Hepatocyte (in vitro differentiated cells): ENCODE measurements at regions not wholly inside any gene's neighbourhood (a gene's known extent, or its start where the extent isn't known, plus 50 kb on each side); places are given as distances from the start of the nearest gene placed in this dataset.
"Not testable (repeated sequence)": the region's sequence is repeated elsewhere in the genome, so short reads cannot be mapped to it uniquely, and the experiment has no call there.

Source experiments
- DNase-seq: peaks from one replicate; pipeline ENCODE4 v3.0.0-alpha.2; 2016; ENCODE audit warnings: low spot score
- H2AFZ ChIP-seq: fragments of 200-600 bp; sonication (generic); 2 replicates; pipeline ENCODE4 v1.6.0; 2016; ENCODE audit warnings: antibody characterized with exemption, mild to moderate bottlenecking
- H3K27ac ChIP-seq: fragments of 200-600 bp; sonication (generic); 2 replicates; pipeline ENCODE4 v1.5.1; 2016; ENCODE audit warnings: mild to moderate bottlenecking
- H3K27me3 ChIP-seq: fragments of 200-600 bp; sonication (generic); 2 replicates; pipeline ENCODE4 v1.6.1; 2016
- H3K36me3 ChIP-seq: fragments of 200-600 bp; sonication (generic); replicated peaks from 2 replicates; pipeline ENCODE4 v1.5.1; 2016; ENCODE audit warnings: low read depth; ENCODE audit not compliant: insufficient read depth
- H3K4me1 ChIP-seq: fragments of 200-600 bp; sonication (generic); 2 replicates; pipeline ENCODE4 v1.5.1; 2016; ENCODE audit warnings: mild to moderate bottlenecking, moderate library complexity; ENCODE audit not compliant: insufficient read depth
- H3K4me2 ChIP-seq: fragments of 200-600 bp; sonication (generic); 2 replicates; pipeline ENCODE4 v1.6.0; 2016
- H3K4me3 ChIP-seq: fragments of 200-600 bp; sonication (generic); 2 replicates; pipeline ENCODE4 v1.5.1; 2016; ENCODE audit warnings: mild to moderate bottlenecking
- H3K79me2 ChIP-seq: fragments of 200-600 bp; sonication (generic); 2 replicates; pipeline ENCODE4 v1.6.0; 2017; ENCODE audit warnings: mild to moderate bottlenecking
- H3K9me2 ChIP-seq: fragments of 200-600 bp; sonication (generic); replicated peaks from 2 replicates; pipeline ENCODE4 v1.6.0; 2017; ENCODE audit warnings: mild to moderate bottlenecking; ENCODE audit not compliant: insufficient read depth
- H3K9me3 ChIP-seq: fragments of 200-600 bp; sonication (generic); 2 replicates; pipeline ENCODE4 v1.5.1; 2016; ENCODE audit warnings: low read depth, mild to moderate bottlenecking
- H4K20me1 ChIP-seq: fragments of 200-600 bp; sonication (generic); 2 replicates; pipeline ENCODE4 v1.6.0; 2016; ENCODE audit warnings: mild to moderate bottlenecking; ENCODE audit not compliant: insufficient read depth, poor library complexity, severe bottlenecking
- CTCF ChIP-seq: fragments of 200-600 bp; sonication (generic); IDR thresholded peaks from 2 replicates; pipeline ENCODE4 v1.5.1; 2016; ENCODE audit warnings: antibody characterized with exemption, mild to moderate bottlenecking; ENCODE audit not compliant: poor library complexity
- EZH2 ChIP-seq: fragments of 200-600 bp; sonication (generic); IDR thresholded peaks from 2 replicates; pipeline ENCODE4 v1.6.1; 2016; ENCODE audit warnings: antibody characterized with exemption, mild to moderate bottlenecking, borderline replicate concordance
- EZH2phosphoT487 ChIP-seq: fragments of 200-600 bp; sonication (generic); IDR thresholded peaks from one replicate; pipeline ENCODE4 v1.6.1; 2018; ENCODE audit warnings: antibody characterized with exemption, mild to moderate bottlenecking, low read depth, moderate library complexity; ENCODE audit not compliant: unreplicated experiment, severe bottlenecking
- WGBS: methylation state at CpG from one replicate; pipeline ENCODE4 v1.1.6; 2016; ENCODE audit warnings: low lambda C conversion rate; ENCODE audit errors: missing lambda C conversion rate; 5-methylcytosine and 5-hydroxymethylcytosine counted together

GRCh38 chr12:92393504-92393903 is 247.9 kb upstream of the BTG1 start:
- H3K4me1 ChIP-seq = no peaks in the 10 kb centered on the region
- H3K4me3 ChIP-seq = no peak overlapping the region
- H2AFZ ChIP-seq = no peak overlapping the region
- no peak overlapping the region for H3K27ac ChIP-seq
- H3K36me3 ChIP-seq = no peaks in the 10 kb centered on the region
- no peak for DNase-seq
- no peak overlapping the region for H3K4me2 ChIP-seq
- TF ChIP-seq EZH2 (no peak), EZH2phosphoT487 (no peak), CTCF (no peak)
- 89% methylated on average over 7 of the region's 7 CpGs for WGBS
- no peaks in the 10 kb centered on the region for H3K79me2 ChIP-seq
- H4K20me1 ChIP-seq = no peaks in the 10 kb centered on the region
- H3K9me3 ChIP-seq = no peaks in the 10 kb centered on the region
- H3K9me2 ChIP-seq = no peaks in the 10 kb centered on the region
- H3K27me3 ChIP-seq = no peaks in the 10 kb centered on the region

- H3K9me2 ChIP-seq, H3K27me3 ChIP-seq: not testable (repeated sequence)
Measured at GRCh38 chr12:92391726-92392125, 246.1 kb upstream of the BTG1 start.

GRCh38 chr12:92389466-92389865 is 243.8 kb upstream of the BTG1 start:
- no peaks in the 10 kb centered on the region for H3K27me3 ChIP-seq
- 55% methylated on average over 3 of the region's 3 CpGs for WGBS
- H3K4me2 ChIP-seq = no peak overlapping the region
- no peak for TF ChIP-seq EZH2phosphoT487
- no peak for TF ChIP-seq CTCF
- TF ChIP-seq EZH2 = no peak
- peak overlapping the region; percentile 43 for H3K27ac ChIP-seq
- H3K36me3 ChIP-seq = no peaks in the 10 kb centered on the region
- no peaks in the 10 kb centered on the region for H4K20me1 ChIP-seq
- no peaks in the 10 kb centered on the region for H3K9me2 ChIP-seq
- no peaks in the 10 kb centered on the region for H3K79me2 ChIP-seq
- no peaks in the 10 kb centered on the region for H3K9me3 ChIP-seq
- H3K4me1 ChIP-seq = no peaks in the 10 kb centered on the region
- no peak overlapping the region for H3K4me3 ChIP-seq
- no peak overlapping the region for H2AFZ ChIP-seq
- peak; percentile 19 for DNase-seq

More at GRCh38 chr12:92391726-92392125, 246.1 kb upstream of the BTG1 start:
- not testable (repeated sequence) for H3K79me2 ChIP-seq, H3K4me2 ChIP-seq, H3K4me1 ChIP-seq, H3K4me3 ChIP-seq, DNase-seq, H3K36me3 ChIP-seq, H3K9me3 ChIP-seq, H3K27ac ChIP-seq, H4K20me1 ChIP-seq, H2AFZ ChIP-seq
- WGBS = 100% methylated on average over 1 of the region's 1 CpG

- TF ChIP-seq EZH2phosphoT487 (no peak), EZH2 (no peak), CTCF (no peak)
- Histone ChIP-seq H3K9me3 (no peaks in the 10 kb centered on the region), H3K4me2 (no peak overlapping the region), H3K27ac (no peak overlapping the region), H3K4me1 (no peaks in the 10 kb centered on the region), H4K20me1 (no peaks in the 10 kb centered on the region), H3K4me3 (no peak overlapping the region), H3K27me3 (no peaks in the 10 kb centered on the region), H2AFZ (no peak overlapping the region), H3K79me2 (no peaks in the 10 kb centered on the region), H3K36me3 (no peaks in the 10 kb centered on the region), H3K9me2 (no peaks in the 10 kb centered on the region)
- WGBS = 83% methylated on average over 2 of the region's 2 CpGs
- DNase-seq = no peak
Measured at GRCh38 chr12:92385296-92385695, 239.7 kb upstream of the BTG1 start.
